ENCODE measurements at regions not wholly inside any gene's neighbourhood (a gene's known extent, or its start where the extent isn't known, plus 50 kb on each side); places are given as distances from the start of the nearest gene placed in this dataset.

GRCh38 chr1:188406636-188407035, 1577.9 kb downstream of the PLA2G4A start:
- H3K27me3 Mint-ChIP-seq: no peaks in the 10 kb centered on the region
- DNase-seq (no peak), ATAC-seq (no peak)
- no peak overlapping the region for H3K4me3 Mint-ChIP-seq
- H3K36me3 Mint-ChIP-seq (ENCODE audit: low read depth): no peaks in the 10 kb centered on the region
- H3K27ac Mint-ChIP-seq: no peak overlapping the region
- H3K9me3 Mint-ChIP-seq: peaks cover 4% of the 10 kb centered on the region
- no peaks in the 10 kb centered on the region for H3K4me1 Mint-ChIP-seq

- Mint-ChIP-seq H3K27me3 (no peaks in the 10 kb centered on the region), H3K4me3 (no peak overlapping the region), H3K27ac (no peak overlapping the region), H3K36me3 (ENCODE audit: low read depth) (no peaks in the 10 kb centered on the region), H3K4me1 (no peaks in the 10 kb centered on the region), H3K9me3 (peaks cover 5% of the 10 kb centered on the region)
- ATAC-seq (no peak), DNase-seq (no peak)
Observed at GRCh38 chr1:188420177-188420576, 1591.4 kb downstream of the PLA2G4A start.

- Mint-ChIP-seq H3K27me3 (no peaks in the 10 kb centered on the region), H3K9me3 (peaks cover 6% of the 10 kb centered on the region), H3K27ac (no peak overlapping the region), H3K4me3 (no peak overlapping the region), H3K4me1 (no peaks in the 10 kb centered on the region), H3K36me3 (ENCODE audit: low read depth) (no peaks in the 10 kb centered on the region)
- ATAC-seq: no peak
- DNase-seq: no peak
Observed at GRCh38 chr1:188423073-188423472, 1594.3 kb downstream of the PLA2G4A start.

- peaks cover 5% of the 10 kb centered on the region for H3K9me3 Mint-ChIP-seq
- no peak overlapping the region for H3K27ac Mint-ChIP-seq
- H3K4me1 Mint-ChIP-seq: no peaks in the 10 kb centered on the region
- H3K36me3 Mint-ChIP-seq (ENCODE audit: low read depth): no peaks in the 10 kb centered on the region
- DNase-seq: no peak
- no peaks in the 10 kb centered on the region for H3K27me3 Mint-ChIP-seq
- ATAC-seq: no peak
- no peak overlapping the region for H3K4me3 Mint-ChIP-seq
Observed at GRCh38 chr1:188424176-188424575, 1595.4 kb downstream of the PLA2G4A start.

- no peak overlapping the region for H3K27ac Mint-ChIP-seq
- no peaks in the 10 kb centered on the region for H3K36me3 Mint-ChIP-seq (ENCODE audit: low read depth)
- ATAC-seq (no peak), DNase-seq (no peak)
- no peaks in the 10 kb centered on the region for H3K27me3 Mint-ChIP-seq
- peaks cover 5% of the 10 kb centered on the region for H3K9me3 Mint-ChIP-seq
- H3K4me1 Mint-ChIP-seq: no peaks in the 10 kb centered on the region
- H3K4me3 Mint-ChIP-seq: no peak overlapping the region
Observed at GRCh38 chr1:188425687-188426086, 1596.9 kb downstream of the PLA2G4A start.

- Mint-ChIP-seq H3K36me3 (ENCODE audit: low read depth) (no peaks in the 10 kb centered on the region), H3K4me3 (no peak overlapping the region), H3K27me3 (no peaks in the 10 kb centered on the region), H3K9me3 (peaks cover 5% of the 10 kb centered on the region), H3K27ac (no peak overlapping the region), H3K4me1 (no peaks in the 10 kb centered on the region)
- no peak for DNase-seq
- ATAC-seq: no peak
Observed at GRCh38 chr1:188426561-188426960, 1597.8 kb downstream of the PLA2G4A start.

- no peak overlapping the region for H3K27ac Mint-ChIP-seq
- no peaks in the 10 kb centered on the region for H3K36me3 Mint-ChIP-seq (ENCODE audit: low read depth)
- no peaks in the 10 kb centered on the region for H3K4me1 Mint-ChIP-seq
- no peak overlapping the region for H3K4me3 Mint-ChIP-seq
- no peak for ATAC-seq
- H3K9me3 Mint-ChIP-seq: peaks cover 5% of the 10 kb centered on the region
- DNase-seq: no peak
- no peaks in the 10 kb centered on the region for H3K27me3 Mint-ChIP-seq
Observed at GRCh38 chr1:188427642-188428041, 1598.9 kb downstream of the PLA2G4A start.

- H3K4me3 Mint-ChIP-seq: no peak overlapping the region
Observed at GRCh38 chr1:188429386-188429785, 1600.6 kb downstream of the PLA2G4A start.

GRCh38 chr1:188432427-188432826, 1603.7 kb downstream of the PLA2G4A start:
- no peaks in the 10 kb centered on the region for H3K4me1 Mint-ChIP-seq
- H3K9me3 Mint-ChIP-seq: no peaks in the 10 kb centered on the region
- H3K36me3 Mint-ChIP-seq (ENCODE audit: low read depth): no peaks in the 10 kb centered on the region
- H3K4me3 Mint-ChIP-seq: no peak overlapping the region
- ATAC-seq (no peak), DNase-seq (no peak)
- H3K27ac Mint-ChIP-seq: no peak overlapping the region
- no peaks in the 10 kb centered on the region for H3K27me3 Mint-ChIP-seq

More at GRCh38 chr1:188429386-188429785, 1600.6 kb downstream of the PLA2G4A start:
- H3K27me3 Mint-ChIP-seq: no peaks in the 10 kb centered on the region
- H3K9me3 Mint-ChIP-seq: peaks cover 5% of the 10 kb centered on the region
- H3K4me1 Mint-ChIP-seq: no peaks in the 10 kb centered on the region
- no peak overlapping the region for H3K27ac Mint-ChIP-seq
- no peak for DNase-seq
- no peak for ATAC-seq
- H3K36me3 Mint-ChIP-seq (ENCODE audit: low read depth): no peaks in the 10 kb centered on the region

GRCh38 chr1:188433425-188433824, 1604.7 kb downstream of the PLA2G4A start:
- no peak overlapping the region for H3K4me3 Mint-ChIP-seq
- ATAC-seq (no peak), DNase-seq (no peak)
- H3K36me3 Mint-ChIP-seq (ENCODE audit: low read depth): no peaks in the 10 kb centered on the region
- no peaks in the 10 kb centered on the region for H3K27me3 Mint-ChIP-seq
- no peaks in the 10 kb centered on the region for H3K4me1 Mint-ChIP-seq
- no peaks in the 10 kb centered on the region for H3K9me3 Mint-ChIP-seq
- H3K27ac Mint-ChIP-seq: no peak overlapping the region

GRCh38 chr1:188444526-188444925, 1615.8 kb downstream of the PLA2G4A start:
- Mint-ChIP-seq H3K4me1 (no peaks in the 10 kb centered on the region), H3K27me3 (no peaks in the 10 kb centered on the region), H3K36me3 (ENCODE audit: low read depth) (no peaks in the 10 kb centered on the region), H3K4me3 (no peak overlapping the region), H3K27ac (no peak overlapping the region), H3K9me3 (peaks cover 4% of the 10 kb centered on the region)
- ATAC-seq (no peak), DNase-seq (no peak)

GRCh38 chr1:188462837-188463236, 1634.1 kb downstream of the PLA2G4A start:
- H3K4me3 Mint-ChIP-seq: no peak overlapping the region
- H3K4me1 Mint-ChIP-seq: no peaks in the 10 kb centered on the region
- no peak for DNase-seq
- H3K9me3 Mint-ChIP-seq: peaks cover 9% of the 10 kb centered on the region
- no peaks in the 10 kb centered on the region for H3K27me3 Mint-ChIP-seq
- H3K36me3 Mint-ChIP-seq (ENCODE audit: low read depth): no peaks in the 10 kb centered on the region
- ATAC-seq: no peak
- H3K27ac Mint-ChIP-seq: no peak overlapping the region

- Mint-ChIP-seq H3K27me3 (no peaks in the 10 kb centered on the region), H3K4me3 (no peak overlapping the region), H3K36me3 (ENCODE audit: low read depth) (no peaks in the 10 kb centered on the region), H3K27ac (no peak overlapping the region), H3K9me3 (peaks cover 9% of the 10 kb centered on the region), H3K4me1 (no peaks in the 10 kb centered on the region)
- DNase-seq (no peak), ATAC-seq (no peak)
Observed at GRCh38 chr1:188463919-188464318, 1635.2 kb downstream of the PLA2G4A start.

GRCh38 chr1:188466539-188466938, 1637.8 kb downstream of the PLA2G4A start:
- DNase-seq (no peak), ATAC-seq (no peak)
- H3K36me3 Mint-ChIP-seq (ENCODE audit: low read depth): no peaks in the 10 kb centered on the region
- no peak overlapping the region for H3K4me3 Mint-ChIP-seq
- H3K4me1 Mint-ChIP-seq: no peaks in the 10 kb centered on the region
- H3K27me3 Mint-ChIP-seq: no peaks in the 10 kb centered on the region
- H3K9me3 Mint-ChIP-seq: peaks cover 4% of the 10 kb centered on the region
- no peak overlapping the region for H3K27ac Mint-ChIP-seq

GRCh38 chr1:188476606-188477005, 1647.9 kb downstream of the PLA2G4A start:
- Mint-ChIP-seq H3K4me1 (no peaks in the 10 kb centered on the region), H3K27ac (no peak overlapping the region), H3K9me3 (peaks cover 17% of the 10 kb centered on the region), H3K27me3 (no peaks in the 10 kb centered on the region), H3K36me3 (ENCODE audit: low read depth) (no peaks in the 10 kb centered on the region), H3K4me3 (no peak overlapping the region)
- DNase-seq: no peak
- no peak for ATAC-seq

- DNase-seq: no peak
- H3K4me3 Mint-ChIP-seq: no peak overlapping the region
- H3K27ac Mint-ChIP-seq: no peak overlapping the region
- H3K36me3 Mint-ChIP-seq (ENCODE audit: low read depth): no peaks in the 10 kb centered on the region
- H3K9me3 Mint-ChIP-seq: peaks cover 7% of the 10 kb centered on the region
- no peak for ATAC-seq
- no peaks in the 10 kb centered on the region for H3K4me1 Mint-ChIP-seq
- H3K27me3 Mint-ChIP-seq: no peaks in the 10 kb centered on the region
Observed at GRCh38 chr1:188489336-188490112, 1660.8 kb downstream of the PLA2G4A start.

All from activated naive CD8-positive, alpha-beta T cell treated with anti-CD3 and anti-CD28 coated beads, Interleukin-2, amount 50 U/mL, for 24 hours (primary cell).